Duodenal mucosa (tissue), 2 donors: ENCODE measurements at regions not wholly inside any gene's neighbourhood (a gene's known extent, or its start where the extent isn't known, plus 50 kb on each side); places are given as distances from the start of the nearest gene placed in this dataset.

Experiments
- H3K27ac ChIP-seq: one replicate; pipeline ENCODE4 v1.7.0; 2013; ENCODE audit warnings: low read depth, low read length
- H3K27me3 ChIP-seq, 2 donors: one replicate each; pipeline ENCODE4 v1.7.0; 2013; ENCODE audit warnings: low read length in 2 of 2, control low read depth in 1 of 2; ENCODE audit not compliant: insufficient read depth in 2 of 2, control insufficient read depth in 1 of 2
- H3K36me3 ChIP-seq, 2 donors: one replicate each; pipeline ENCODE4 v1.7.0; 2013; ENCODE audit warnings: low read length in 2 of 2, control low read depth in 1 of 2; ENCODE audit not compliant: insufficient read depth in 2 of 2, control insufficient read depth in 1 of 2
- H3K4me1 ChIP-seq, 2 donors: one replicate each; pipeline ENCODE4 v1.7.0; 2013; ENCODE audit warnings: low read length in 2 of 2, control low read depth in 1 of 2; ENCODE audit not compliant: insufficient read depth in 2 of 2, control insufficient read depth in 1 of 2
- H3K4me3 ChIP-seq, 2 donors: one replicate each; pipeline ENCODE4 v1.7.0; 2013; ENCODE audit warnings: low read length in 2 of 2, low read depth in 1 of 2
- H3K9ac ChIP-seq, 2 donors: one replicate each; pipeline ENCODE4 v1.7.0; 2013; ENCODE audit warnings: low read length in 2 of 2, low read depth in 1 of 2
- H3K9me3 ChIP-seq, 2 donors: one replicate each; pipeline ENCODE4 v1.7.0; 2013; ENCODE audit warnings: low read length in 2 of 2, control low read depth in 1 of 2; ENCODE audit not compliant: control insufficient read depth in 1 of 2

DNA sequence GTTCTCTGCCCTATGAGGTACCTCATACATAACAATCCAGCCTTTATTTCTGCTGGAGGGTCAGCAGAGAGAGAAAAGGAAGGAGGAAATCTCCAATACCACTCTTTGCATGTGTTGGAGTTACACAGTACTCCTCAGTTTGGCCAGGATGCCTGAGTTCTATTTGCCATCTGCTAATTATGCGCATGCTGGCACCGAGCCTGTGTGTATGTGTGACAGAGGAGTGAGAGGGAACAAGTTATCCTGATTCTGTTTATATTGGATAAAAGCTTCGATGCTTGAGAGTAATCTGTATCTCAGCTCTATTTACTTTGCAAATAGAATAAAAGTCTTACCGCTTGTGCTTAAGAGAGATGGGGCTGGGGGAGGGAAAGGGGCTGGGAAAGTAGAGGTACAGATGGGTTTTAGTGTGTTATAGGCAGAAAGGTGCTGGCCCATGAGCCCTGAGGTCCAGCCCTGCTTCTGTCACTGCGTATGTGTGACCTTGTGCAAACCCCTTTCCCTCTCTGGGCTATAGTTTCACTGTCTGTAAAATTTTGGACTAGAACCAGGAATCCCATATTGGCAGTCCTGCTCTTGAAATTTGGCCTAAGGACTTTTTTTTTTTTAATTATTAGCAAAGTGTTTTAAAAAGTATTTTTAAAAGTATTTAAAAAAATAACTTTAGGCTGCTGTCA, 54.5 kb upstream of the PLXNA2 start:
- Histone ChIP-seq H3K4me3 (no peak overlapping the region), H3K27me3 (peaks cover 0 to 13% of the 10 kb centered on the region in 2 donors), H3K9me3 (no peaks in the 10 kb centered on the region), H3K27ac (no peak overlapping the region), H3K4me1 (peaks cover 13 to 35% of the 10 kb centered on the region in 2 donors), H3K36me3 (no peaks in the 10 kb centered on the region), H3K9ac (no peak overlapping the region)

DNA sequence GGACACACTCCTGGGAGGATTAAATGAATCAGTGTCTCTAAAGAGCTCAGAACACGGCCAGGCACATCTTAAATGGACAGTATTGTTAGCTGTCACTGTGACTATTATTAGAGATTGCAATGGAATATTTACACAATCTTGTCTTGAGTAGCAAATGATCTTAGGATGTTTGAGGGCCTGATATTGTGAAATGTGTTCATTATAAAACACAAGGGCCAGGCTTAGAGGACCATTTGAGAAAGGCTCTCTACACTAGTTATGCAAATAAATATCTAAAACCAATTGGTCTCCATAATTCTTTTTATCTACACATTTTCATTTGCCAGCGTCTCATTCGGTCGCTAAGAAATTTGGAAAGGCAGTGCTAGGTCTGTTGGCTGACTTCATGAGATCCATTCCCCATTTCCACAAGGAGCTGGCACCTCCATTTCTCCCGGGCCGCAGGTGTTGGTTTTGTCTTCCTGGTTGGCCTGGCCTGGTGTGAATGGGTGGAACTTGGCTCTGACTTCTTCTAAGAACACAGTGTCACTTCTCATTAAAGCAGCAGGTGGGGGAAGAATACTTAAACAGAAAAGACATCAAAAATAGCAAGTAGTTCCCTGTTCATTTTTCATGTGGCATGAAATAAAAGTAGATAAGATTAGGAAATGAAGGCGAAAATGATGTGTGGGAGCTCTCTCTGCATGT, 56.0 kb upstream of the PLXNA2 start:
- H3K27me3 ChIP-seq, result no peaks in the 10 kb centered on the region
- H3K9me3 ChIP-seq, result no peaks in the 10 kb centered on the region
- H3K36me3 ChIP-seq, result no peaks in the 10 kb centered on the region
- H3K4me1 ChIP-seq, result peaks cover 13 to 35% of the 10 kb centered on the region in 2 donors
- H3K4me3 ChIP-seq, result no peak overlapping the region
- no peak overlapping the region for H3K9ac ChIP-seq
- H3K27ac ChIP-seq, result no peak overlapping the region

DNA sequence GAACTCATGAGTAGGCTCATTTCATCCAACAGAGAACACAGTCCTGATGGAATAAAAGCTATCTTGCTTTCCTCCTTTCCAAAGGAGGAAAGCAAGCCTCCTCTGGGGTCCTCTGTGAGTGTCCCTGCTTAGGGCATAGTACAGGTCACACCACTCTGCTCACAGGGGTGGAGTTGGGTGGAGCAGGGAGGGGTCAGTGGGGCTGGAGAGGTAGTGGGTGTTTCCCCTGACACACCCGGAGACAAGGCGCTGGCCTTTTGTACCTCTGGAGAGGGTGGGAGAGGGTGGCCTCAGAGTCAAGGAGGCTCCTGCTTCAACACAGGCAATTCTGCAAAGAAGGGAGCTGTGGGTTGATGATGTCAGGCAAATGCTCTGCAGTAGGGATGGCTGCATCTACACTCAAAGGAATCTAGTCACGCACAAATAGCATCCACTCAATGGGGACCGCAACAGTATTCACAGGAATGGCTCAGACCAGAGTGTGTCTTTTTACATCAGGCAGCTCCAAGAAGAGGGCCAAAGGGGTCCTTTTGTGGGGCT, 58.6 kb upstream of the PLXNA2 start:
- no peaks in the 10 kb centered on the region for H3K9me3 ChIP-seq
- no peaks in the 10 kb centered on the region for H3K36me3 ChIP-seq
- no peaks in the 10 kb centered on the region for H3K27me3 ChIP-seq
- no peak overlapping the region for H3K9ac ChIP-seq
- H3K4me1 ChIP-seq, result peaks cover 13 to 35% of the 10 kb centered on the region in 2 donors
- no peak overlapping the region for H3K27ac ChIP-seq
- H3K4me3 ChIP-seq, result no peak overlapping the region

DNA sequence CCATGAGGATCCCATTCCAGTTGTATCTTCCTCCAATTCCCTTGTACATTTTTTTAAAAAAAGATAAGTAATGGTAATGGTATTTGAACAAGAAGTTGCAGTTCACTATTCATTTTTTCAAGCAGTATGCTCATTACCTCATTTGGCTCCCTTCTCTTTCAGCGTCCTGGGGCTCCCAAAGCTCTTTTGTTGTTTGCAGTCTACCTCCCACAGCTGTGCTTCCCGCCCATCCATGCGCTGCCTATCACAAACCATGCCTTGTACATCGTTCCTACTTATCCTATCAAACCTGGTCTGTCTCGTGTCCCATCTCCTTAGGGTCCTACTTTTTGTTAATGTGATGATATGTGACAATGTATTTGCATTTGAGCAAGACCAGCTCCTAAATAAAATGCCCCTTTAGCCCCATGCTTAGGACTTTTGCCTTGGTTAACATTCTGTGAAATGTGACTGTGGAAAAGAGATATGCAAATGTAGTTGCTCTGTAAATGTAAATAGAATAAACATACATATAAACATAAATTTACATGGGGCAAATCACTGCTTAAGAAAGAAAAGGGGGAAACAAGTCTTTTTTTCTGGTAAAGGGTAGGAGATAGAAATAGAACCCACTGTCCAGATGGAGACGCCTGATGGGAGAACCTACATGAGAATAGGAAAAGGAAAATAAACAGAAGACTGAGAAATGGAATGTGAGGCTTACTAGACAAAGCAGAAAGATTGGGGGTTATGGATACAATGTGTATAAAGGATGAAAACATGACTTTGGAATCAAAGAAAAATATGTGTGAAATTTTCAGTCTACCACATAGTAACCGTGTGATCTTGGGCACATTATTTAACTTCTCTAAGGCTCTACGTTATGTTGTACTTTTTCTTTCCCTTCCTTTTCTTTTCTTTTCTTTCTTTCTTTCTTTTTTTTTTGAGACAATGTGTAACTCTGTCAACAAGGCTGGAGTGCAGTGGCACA, 59.8 kb upstream of the PLXNA2 start:
- Histone ChIP-seq H3K27me3 (no peaks in the 10 kb centered on the region), H3K4me1 (peaks cover 13 to 31% of the 10 kb centered on the region in 2 donors), H3K9ac (no peak overlapping the region), H3K4me3 (no peak overlapping the region), H3K9me3 (no peaks in the 10 kb centered on the region), H3K36me3 (no peaks in the 10 kb centered on the region), H3K27ac (no peak overlapping the region)

DNA sequence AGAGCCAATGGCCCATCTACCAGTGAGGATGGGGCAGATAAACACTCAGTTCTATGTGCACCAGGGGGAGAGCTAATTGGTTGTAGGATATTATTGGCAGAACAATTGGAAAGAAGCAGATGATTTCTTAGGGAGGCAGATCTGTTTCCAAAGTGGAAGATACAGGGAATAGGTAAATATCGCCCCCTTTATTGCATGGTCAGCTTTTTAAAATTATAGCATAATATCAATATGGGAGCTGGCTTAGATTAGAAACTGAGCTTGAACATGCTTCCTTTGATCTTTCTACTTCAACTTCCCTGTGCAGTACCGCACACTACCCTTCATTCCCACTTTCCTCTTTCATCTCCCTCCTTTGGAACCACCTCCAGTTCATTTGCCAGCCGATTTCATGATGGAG, 64.0 kb upstream of the PLXNA2 start:
- no peak overlapping the region for H3K27ac ChIP-seq
- H3K4me1 ChIP-seq, result peaks cover 0 to 2% of the 10 kb centered on the region in 2 donors
- no peaks in the 10 kb centered on the region for H3K27me3 ChIP-seq
- H3K36me3 ChIP-seq, result no peaks in the 10 kb centered on the region
- no peaks in the 10 kb centered on the region for H3K9me3 ChIP-seq
- H3K4me3 ChIP-seq, result no peak overlapping the region
- H3K9ac ChIP-seq, result no peak overlapping the region

DNA sequence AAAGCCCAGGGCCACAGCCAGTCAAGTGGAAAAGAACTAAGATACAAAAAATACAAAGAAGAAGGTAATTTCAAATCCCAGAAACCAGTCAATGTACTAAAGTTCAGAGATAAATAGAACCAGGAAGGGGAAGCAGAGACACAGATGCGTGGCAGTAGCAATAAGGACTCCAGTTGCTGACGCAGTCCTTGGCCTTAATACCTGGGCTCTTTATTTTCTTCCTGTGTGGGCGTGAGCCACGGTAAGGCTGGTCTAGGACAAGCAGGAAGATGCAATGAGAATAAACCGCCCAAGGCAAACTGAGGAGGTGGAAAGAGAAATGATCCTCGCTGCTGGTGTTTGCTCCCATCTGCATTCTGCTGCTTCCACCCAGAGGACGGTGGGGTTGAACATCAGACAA, 65.6 kb upstream of the PLXNA2 start:
- no peak overlapping the region for H3K9ac ChIP-seq
- H3K27ac ChIP-seq, result no peak overlapping the region
- no peaks in the 10 kb centered on the region for H3K4me1 ChIP-seq
- H3K36me3 ChIP-seq, result no peaks in the 10 kb centered on the region
- no peak overlapping the region for H3K4me3 ChIP-seq
- no peaks in the 10 kb centered on the region for H3K9me3 ChIP-seq
- no peaks in the 10 kb centered on the region for H3K27me3 ChIP-seq

DNA sequence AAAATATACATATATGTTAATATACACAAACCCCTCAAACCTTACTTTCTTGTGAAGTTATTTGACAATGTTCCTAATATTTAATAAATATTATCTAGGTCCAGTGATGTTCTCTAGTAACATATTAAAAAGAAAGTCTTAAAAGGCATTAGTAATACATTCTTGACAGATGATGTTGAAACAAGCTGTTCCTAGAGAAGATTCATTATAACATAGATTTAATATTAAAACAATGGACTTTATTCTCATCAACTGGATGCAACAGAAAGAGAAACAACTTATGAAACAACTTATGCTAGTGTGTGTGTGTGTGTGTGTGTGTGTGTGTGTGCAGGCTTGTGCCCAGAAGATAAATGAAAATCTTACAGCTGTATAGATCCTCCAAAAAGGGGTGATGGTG, 68.5 kb upstream of the PLXNA2 start:
- Histone ChIP-seq H3K4me1 (no peaks in the 10 kb centered on the region), H3K4me3 (no peak overlapping the region), H3K36me3 (no peaks in the 10 kb centered on the region), H3K27me3 (no peaks in the 10 kb centered on the region), H3K9me3 (no peaks in the 10 kb centered on the region), H3K27ac (no peak overlapping the region), H3K9ac (no peak overlapping the region)

DNA sequence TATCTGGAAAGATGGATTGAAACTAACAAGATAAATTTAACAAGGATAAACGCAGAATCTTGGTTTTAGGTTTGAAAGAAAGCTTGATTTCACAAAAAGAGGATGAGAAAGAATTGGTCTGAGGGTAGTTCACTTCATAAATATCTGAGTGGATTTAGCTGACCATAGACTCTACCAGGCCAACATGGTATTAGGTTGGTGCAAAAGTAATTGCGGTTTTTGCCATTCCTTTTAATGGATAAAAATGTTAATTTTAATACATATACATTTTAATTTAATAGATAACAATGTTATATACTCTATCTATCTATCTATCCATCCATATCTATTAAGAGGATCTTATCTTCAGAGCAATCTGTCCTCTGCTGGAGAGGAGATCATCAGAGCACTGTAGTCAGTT, 70.2 kb upstream of the PLXNA2 start:
- no peak overlapping the region for H3K27ac ChIP-seq
- no peaks in the 10 kb centered on the region for H3K27me3 ChIP-seq
- no peak overlapping the region for H3K4me3 ChIP-seq
- no peaks in the 10 kb centered on the region for H3K4me1 ChIP-seq
- no peak overlapping the region for H3K9ac ChIP-seq
- no peaks in the 10 kb centered on the region for H3K9me3 ChIP-seq
- no peaks in the 10 kb centered on the region for H3K36me3 ChIP-seq

DNA sequence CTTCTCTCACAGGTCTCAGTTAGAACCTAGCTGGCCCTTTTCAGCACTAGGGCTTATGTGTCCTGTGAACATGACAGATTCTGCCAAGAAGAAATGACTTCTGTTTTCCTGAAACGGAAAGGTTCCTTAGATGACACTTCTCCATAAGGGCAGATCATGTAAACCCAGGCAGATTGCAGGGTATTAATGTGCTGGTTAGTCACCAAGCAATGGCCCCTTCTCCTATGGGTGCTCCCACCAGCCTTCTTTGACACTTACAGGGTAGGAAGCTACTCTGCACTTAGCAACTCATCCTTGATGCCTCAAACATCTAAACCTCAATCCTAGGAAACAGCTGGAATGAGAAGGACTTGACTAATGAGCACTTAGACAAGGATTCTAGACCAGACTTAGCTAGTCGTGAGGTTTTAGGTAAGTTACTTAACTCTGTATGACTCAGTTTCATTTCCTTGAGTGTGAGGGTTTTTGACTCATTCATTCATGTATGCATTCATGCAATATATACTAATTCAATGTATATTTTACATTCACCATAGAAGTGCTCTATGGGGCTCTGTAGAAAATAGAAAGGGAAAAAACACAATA, 74.1 kb upstream of the PLXNA2 start:
- Histone ChIP-seq H3K4me3 (no peak overlapping the region), H3K4me1 (no peaks in the 10 kb centered on the region), H3K9ac (no peak overlapping the region), H3K27ac (no peak overlapping the region), H3K36me3 (no peaks in the 10 kb centered on the region), H3K27me3 (no peaks in the 10 kb centered on the region), H3K9me3 (no peaks in the 10 kb centered on the region)
